ENCODE measurements at regions not wholly inside any gene's neighbourhood (a gene's known extent, or its start where the extent isn't known, plus 50 kb on each side); places are given as distances from the start of the nearest gene placed in this dataset.

DNA sequence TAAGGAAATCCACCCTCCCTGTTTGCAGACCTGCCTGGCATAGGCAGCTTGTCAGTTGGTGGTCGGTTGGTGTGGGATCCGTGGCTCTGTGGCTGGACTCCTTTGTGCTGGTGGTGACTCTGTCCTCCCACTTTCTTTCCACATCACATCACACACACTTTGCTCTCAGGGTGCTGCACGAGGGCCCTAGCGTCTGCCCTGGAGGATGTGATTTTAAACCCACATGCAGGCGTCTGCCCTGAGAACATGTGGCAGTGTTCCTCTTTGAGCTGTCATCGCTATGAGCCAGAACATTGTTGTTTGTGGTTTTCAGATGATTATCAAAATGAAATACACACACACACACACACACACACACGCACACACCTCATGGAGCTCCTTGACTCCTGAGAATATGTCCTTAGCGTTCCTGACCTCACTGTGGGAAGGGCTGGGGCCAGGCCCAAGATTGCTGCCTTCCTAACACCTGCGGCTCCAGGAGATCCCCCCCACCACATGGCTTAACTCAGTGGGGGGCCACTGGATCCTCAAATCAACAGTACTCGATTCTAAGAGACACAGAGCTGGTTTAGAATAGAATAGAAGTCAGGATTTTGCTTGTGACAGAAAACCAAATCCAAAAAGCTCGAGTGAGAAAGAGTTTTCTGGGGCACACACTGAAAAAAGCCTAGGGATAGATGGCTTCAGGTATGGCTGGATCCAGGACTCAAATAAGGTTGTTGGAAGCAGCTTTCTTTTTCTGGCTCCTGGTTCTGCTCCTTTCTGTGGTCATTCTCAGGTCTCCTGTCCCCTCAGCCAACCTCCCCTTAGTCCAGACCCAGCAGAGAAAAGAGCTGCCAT lies 54.8 kb downstream of the RTP5 start:
- POLR2A ChIA-PET: interaction anchor here in 1 of 2 donors (0.6 kb wide), 1 partner anchor 96 kb away, joined by 3 read pairs; no protein-coding TSS in a partner anchor
- Mint-ChIP-seq H3K36me3 (no peaks in the 10 kb centered on the region), H3K4me3 (no peak overlapping the region), H3K27me3 (no peaks in the 10 kb centered on the region), H3K4me1 (peaks cover 0 to 17% (median 14%) of the 10 kb centered on the region in 3 donors), H3K9me3 (no peaks in the 10 kb centered on the region), H3K27ac (peak overlapping the region in 1 of 2 donors; percentile 48)
- Histone ChIP-seq H3K4me3 (ENCODE audit: control insufficient read depth in 1 of 2, extremely low read depth in 1 of 2, low read length in 1 of 2) (no peak overlapping the region), H3K27ac (ENCODE audit: low read length) (no peak overlapping the region), H3K36me3 (ENCODE audit: control insufficient read depth in 2 of 2, extremely low read depth in 1 of 2, insufficient read depth in 1 of 2, low read length in 1 of 2) (peaks cover 0 to 2% of the 10 kb centered on the region in 2 donors), H3K27me3 (replicated peaks in 1 of 2; ENCODE audit: control insufficient read depth in 2 of 2, extremely low read depth in 1 of 2, insufficient read depth in 2 of 2, low read length in 1 of 2) (no peaks in the 10 kb centered on the region), H3K9me3 (no peaks in the 10 kb centered on the region), H3K4me1 (ENCODE audit: control insufficient read depth in 1 of 2, extremely low read depth in 1 of 2, insufficient read depth in 2 of 2, low read length in 2 of 2) (peaks cover 2 to 3% of the 10 kb centered on the region in 2 experiments)
- peak in 1 of 4 experiments; percentile 47 for ATAC-seq (replicated peaks in 1 of 4)
- peak in 1 of 35 experiments; percentile 18 for DNase-seq
- WGBS (ENCODE audit: insufficient coverage): 100% methylated on average over 1 of the region's 11 CpGs
- CTCF ChIA-PET: no interaction called here

DNA sequence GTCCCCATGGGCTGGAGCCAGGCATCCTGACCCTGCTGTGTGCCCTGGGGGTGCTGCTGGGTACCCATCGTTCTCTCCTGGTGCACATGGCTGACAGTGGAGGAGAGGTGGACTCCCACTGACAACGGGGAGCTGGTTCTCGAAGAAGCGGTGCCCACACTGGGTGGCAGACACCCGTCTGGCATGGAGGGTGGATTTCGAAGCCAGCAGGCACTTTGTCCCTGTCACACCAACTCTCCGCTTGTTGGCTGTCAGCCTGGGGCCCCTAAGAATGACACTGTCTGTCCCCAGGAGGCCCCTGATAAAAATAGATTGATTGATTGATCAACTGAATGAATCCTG lies 55.4 kb downstream of the RTP5 start:
- Mint-ChIP-seq H3K4me3 (no peak overlapping the region), H3K27ac (no peak overlapping the region), H3K9me3 (no peaks in the 10 kb centered on the region), H3K27me3 (no peaks in the 10 kb centered on the region), H3K36me3 (peaks cover 3% of the 10 kb centered on the region), H3K4me1 (peaks cover 0 to 17% (median 14%) of the 10 kb centered on the region in 3 donors)
- peaks cover 2 to 3% of the 10 kb centered on the region in 2 experiments for H3K4me1 ChIP-seq (ENCODE audit: control insufficient read depth in 1 of 2, extremely low read depth in 1 of 2, insufficient read depth in 2 of 2, low read length in 2 of 2)
- H3K4me3 ChIP-seq (ENCODE audit: control insufficient read depth in 1 of 2, extremely low read depth in 1 of 2, low read length in 1 of 2): no peak overlapping the region
- ATAC-seq (replicated peaks in 1 of 4) (no peak), DNase-seq (peak in 1 of 35 experiments; percentile 20)
- no peaks in the 10 kb centered on the region for H3K9me3 ChIP-seq
- no peaks in the 10 kb centered on the region for H3K27me3 ChIP-seq (replicated peaks in 1 of 2; ENCODE audit: control insufficient read depth in 2 of 2, extremely low read depth in 1 of 2, insufficient read depth in 2 of 2, low read length in 1 of 2)
- peaks cover 0 to 2% of the 10 kb centered on the region in 2 donors for H3K36me3 ChIP-seq (ENCODE audit: control insufficient read depth in 2 of 2, extremely low read depth in 1 of 2, insufficient read depth in 1 of 2, low read length in 1 of 2)
- ChIA-PET POLR2A (interaction anchor here in 1 of 2 donors (0.6 kb wide), 1 partner anchor 95 kb away, joined by 3 read pairs; no protein-coding TSS in a partner anchor), CTCF (no interaction called here)
- WGBS (ENCODE audit: insufficient coverage): 96% methylated on average over 6 of the region's 7 CpGs
- H3K27ac ChIP-seq (ENCODE audit: low read length): no peak overlapping the region

DNA sequence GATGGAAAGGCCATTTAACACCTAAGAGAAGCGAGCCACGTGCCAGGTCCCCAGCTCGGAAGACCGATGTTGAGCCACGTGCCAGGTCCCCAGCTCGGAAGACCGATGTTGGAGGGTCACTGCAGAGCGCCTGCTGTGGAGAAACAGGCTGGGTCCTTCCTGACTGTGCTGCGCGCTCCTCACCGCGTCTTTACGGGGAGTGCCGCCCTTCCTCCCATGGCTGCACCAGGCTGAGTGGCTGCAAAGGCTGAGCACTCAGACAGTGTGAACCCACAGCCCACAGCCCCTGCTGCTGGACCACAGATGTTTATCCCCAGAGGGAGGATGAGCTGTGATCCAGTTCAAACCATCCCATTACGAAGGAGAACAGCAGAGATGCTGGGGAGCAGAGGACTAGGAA lies 55.7 kb downstream of the RTP5 start:
- Histone ChIP-seq H3K4me1 (ENCODE audit: control insufficient read depth in 1 of 2, extremely low read depth in 1 of 2, insufficient read depth in 2 of 2, low read length in 2 of 2) (peaks cover 2 to 3% of the 10 kb centered on the region in 2 experiments), H3K27ac (ENCODE audit: low read length) (no peak overlapping the region)
- peaks cover 3% of the 10 kb centered on the region for H3K36me3 Mint-ChIP-seq

DNA sequence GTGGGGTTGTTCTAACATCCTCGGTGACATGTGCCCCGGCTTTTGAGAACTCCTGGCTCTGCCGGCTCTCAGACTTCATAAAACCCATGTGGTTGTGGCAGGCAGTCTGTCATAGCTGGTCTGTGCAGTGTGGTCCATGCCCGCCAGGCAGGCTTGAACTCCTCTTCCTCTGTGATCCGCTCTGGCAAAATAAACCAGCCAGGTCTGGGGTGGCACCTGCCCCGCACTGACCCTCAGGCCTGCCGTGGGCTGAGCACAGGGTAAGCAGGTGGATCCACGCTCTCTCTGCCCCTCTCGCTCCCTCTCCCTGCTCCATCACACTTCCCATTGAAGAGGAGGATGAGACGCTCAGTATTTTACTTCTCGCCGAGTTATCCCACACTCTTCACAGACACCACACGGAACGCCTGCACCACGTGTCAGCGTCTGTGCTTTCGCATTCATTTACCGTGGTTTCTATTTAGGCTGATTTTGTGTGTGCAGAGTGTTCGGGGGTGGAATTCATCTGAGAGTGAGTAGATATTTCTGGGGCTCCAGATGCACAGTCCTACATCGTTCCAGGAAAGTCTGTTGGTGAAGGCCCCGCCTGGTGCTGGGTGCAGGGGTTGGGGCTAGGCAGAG lies 56.4 kb downstream of the RTP5 start:
- no peak overlapping the region for H3K27ac Mint-ChIP-seq
- POLR2A ChIA-PET: no interaction called here
- Histone ChIP-seq H3K27ac (ENCODE audit: low read length) (no peak overlapping the region), H3K27me3 (replicated peaks in 1 of 2; ENCODE audit: control insufficient read depth in 2 of 2, extremely low read depth in 1 of 2, insufficient read depth in 2 of 2, low read length in 1 of 2) (no peaks in the 10 kb centered on the region), H3K9me3 (no peaks in the 10 kb centered on the region), H3K4me1 (ENCODE audit: control insufficient read depth in 1 of 2, extremely low read depth in 1 of 2, insufficient read depth in 2 of 2, low read length in 2 of 2) (peaks cover 2 to 3% of the 10 kb centered on the region in 2 experiments), H3K36me3 (ENCODE audit: control insufficient read depth in 2 of 2, extremely low read depth in 1 of 2, insufficient read depth in 1 of 2, low read length in 1 of 2) (peaks cover 0 to 2% of the 10 kb centered on the region in 2 donors), H3K4me3 (ENCODE audit: control insufficient read depth in 1 of 2, extremely low read depth in 1 of 2, low read length in 1 of 2) (no peak overlapping the region)
- ATAC-seq (replicated peaks in 1 of 4) (peak in 1 of 4 experiments; percentile 29), DNase-seq (peak in 2 of 35 experiments; percentile 10 to 22)
- no peaks in the 10 kb centered on the region for H3K9me3 Mint-ChIP-seq
- peaks cover 0 to 17% (median 14%) of the 10 kb centered on the region in 3 donors for H3K4me1 Mint-ChIP-seq
- 82% methylated on average over 14 of the region's 21 CpGs for WGBS (ENCODE audit: insufficient coverage)
- H3K36me3 Mint-ChIP-seq: peaks cover 3% of the 10 kb centered on the region
- no peaks in the 10 kb centered on the region for H3K27me3 Mint-ChIP-seq
- CTCF ChIA-PET: no interaction called here
- H3K4me3 Mint-ChIP-seq: no peak overlapping the region

More for the DNA sequence above, 55.7 kb downstream of the RTP5 start:
- ATAC-seq (replicated peaks in 1 of 4): no peak
- Histone ChIP-seq H3K4me3 (ENCODE audit: control insufficient read depth in 1 of 2, extremely low read depth in 1 of 2, low read length in 1 of 2) (no peak overlapping the region), H3K9me3 (no peaks in the 10 kb centered on the region), H3K36me3 (ENCODE audit: control insufficient read depth in 2 of 2, extremely low read depth in 1 of 2, insufficient read depth in 1 of 2, low read length in 1 of 2) (peaks cover 0 to 2% of the 10 kb centered on the region in 2 donors), H3K27me3 (replicated peaks in 1 of 2; ENCODE audit: control insufficient read depth in 2 of 2, extremely low read depth in 1 of 2, insufficient read depth in 2 of 2, low read length in 1 of 2) (no peaks in the 10 kb centered on the region)
- ChIA-PET POLR2A (no interaction called here), CTCF (no interaction called here)
- Mint-ChIP-seq H3K9me3 (no peaks in the 10 kb centered on the region), H3K4me1 (peaks cover 0 to 17% (median 14%) of the 10 kb centered on the region in 3 donors), H3K27me3 (no peaks in the 10 kb centered on the region), H3K4me3 (no peak overlapping the region), H3K27ac (no peak overlapping the region)
- DNase-seq: peak in 1 of 35 experiments; percentile 19
- WGBS (ENCODE audit: insufficient coverage): 93% methylated on average over 15 of the region's 15 CpGs

DNA sequence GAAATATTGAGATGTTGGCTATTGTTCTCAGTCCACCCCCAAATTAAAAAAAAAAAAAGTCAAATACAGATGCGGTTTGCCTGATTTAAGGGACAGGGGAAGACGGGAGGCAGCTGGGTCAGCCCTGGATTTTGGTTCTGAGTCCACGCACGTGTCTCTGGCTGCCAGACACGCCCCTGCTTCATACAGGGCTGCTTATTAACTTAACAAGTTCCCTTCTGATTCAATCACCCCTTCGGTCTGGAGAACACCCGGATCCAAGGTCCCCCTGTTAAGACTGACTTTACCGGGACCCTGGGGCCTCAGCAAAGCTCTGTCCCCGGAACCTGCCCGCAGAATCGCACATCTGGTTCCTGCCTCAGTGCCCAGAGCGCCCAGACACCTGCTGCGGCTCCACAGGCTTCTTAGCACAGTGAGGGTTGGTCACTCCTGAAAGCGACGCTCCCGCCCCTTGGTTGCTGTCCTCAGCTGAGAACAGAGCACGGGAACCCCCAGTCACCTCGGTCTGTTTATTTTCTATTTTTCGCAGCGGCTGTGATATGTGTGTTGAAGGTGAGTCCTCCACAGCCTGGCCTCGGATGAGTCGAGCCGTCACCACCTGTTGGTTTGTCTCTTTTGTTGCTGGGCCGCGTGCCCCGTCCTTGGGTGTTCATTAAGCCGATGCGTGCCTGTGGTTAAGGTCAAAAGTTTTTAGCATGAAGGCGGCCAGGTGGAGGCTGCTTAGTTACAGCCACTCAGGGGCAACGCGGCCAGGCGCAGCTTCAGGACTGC lies 57.2 kb downstream of the RTP5 start:
- WGBS (ENCODE audit: insufficient coverage): 92% methylated on average over 27 of the region's 32 CpGs
- Mint-ChIP-seq H3K36me3 (peaks cover 3% of the 10 kb centered on the region), H3K4me3 (no peak overlapping the region), H3K27ac (no peak overlapping the region), H3K9me3 (no peaks in the 10 kb centered on the region), H3K27me3 (no peaks in the 10 kb centered on the region), H3K4me1 (peaks cover 0 to 17% (median 14%) of the 10 kb centered on the region in 3 donors)
- ATAC-seq (replicated peaks in 1 of 4): no peak
- Histone ChIP-seq H3K4me3 (ENCODE audit: control insufficient read depth in 1 of 2, extremely low read depth in 1 of 2, low read length in 1 of 2) (no peak overlapping the region), H3K27me3 (replicated peaks in 1 of 2; ENCODE audit: control insufficient read depth in 2 of 2, extremely low read depth in 1 of 2, insufficient read depth in 2 of 2, low read length in 1 of 2) (no peaks in the 10 kb centered on the region), H3K9me3 (no peaks in the 10 kb centered on the region), H3K27ac (ENCODE audit: low read length) (no peak overlapping the region), H3K36me3 (ENCODE audit: control insufficient read depth in 2 of 2, extremely low read depth in 1 of 2, insufficient read depth in 1 of 2, low read length in 1 of 2) (peaks cover 0 to 2% of the 10 kb centered on the region in 2 donors), H3K4me1 (ENCODE audit: control insufficient read depth in 1 of 2, extremely low read depth in 1 of 2, insufficient read depth in 2 of 2, low read length in 2 of 2) (peaks cover 2 to 3% of the 10 kb centered on the region in 2 experiments)
- DNase-seq: peak in 1 of 35 experiments; percentile 9
- CTCF ChIA-PET: no interaction called here
- POLR2A ChIA-PET: no interaction called here
